ENCODE measurements at regions not wholly inside any gene's neighbourhood (a gene's known extent, or its start where the extent isn't known, plus 50 kb on each side); places are given as distances from the start of the nearest gene placed in this dataset.

DNA sequence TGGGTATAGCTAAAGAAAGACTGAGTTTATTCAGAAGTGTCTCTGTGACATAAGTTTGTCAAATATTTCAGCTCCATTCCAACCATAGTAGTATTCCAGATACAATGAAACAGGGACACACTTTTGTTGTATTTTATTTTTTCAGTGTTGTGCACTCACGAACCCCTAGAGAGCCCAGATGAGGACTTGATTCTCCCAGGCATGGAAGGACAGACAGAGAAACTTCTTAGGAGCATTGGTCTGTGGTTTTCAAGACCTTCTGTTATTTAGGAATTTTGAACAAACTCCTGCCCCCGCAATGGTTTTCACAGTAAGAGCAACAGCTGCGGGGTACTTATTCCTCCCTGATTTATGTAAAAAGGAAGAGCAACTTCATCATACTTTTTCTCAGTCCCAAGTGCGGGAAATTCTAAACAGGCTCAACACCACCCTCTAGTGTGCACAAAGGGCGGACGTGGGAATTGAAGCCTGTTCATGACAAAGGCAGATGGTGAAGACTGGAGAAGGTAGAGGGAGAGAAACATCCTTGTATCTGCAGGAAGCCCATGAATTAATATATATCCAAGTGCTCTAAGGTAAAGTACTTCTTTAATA lies 147.6 kb downstream of the PAH start:
- WGBS, 2 experiments (ENCODE audit: extremely low coverage in 1 of 2, insufficient coverage in 1 of 2, insufficient read length in 1 of 2, insufficient replicate concordance in 2 of 2, low coverage in 1 of 2, low lambda C conversion rate in 2 of 2, missing lambda C conversion rate in 1 of 2), result 22% methylated on average over 6 of the region's 6 CpGs; no CpG with 5 or more reads in 1 of the 2 experiments
- Histone ChIP-seq H3K4me1 (replicated peaks in 1 of 4; ENCODE audit: control insufficient read depth in 3 of 4, insufficient read depth in 4 of 4, low read length in 3 of 4) (no peaks in the 10 kb centered on the region), H2BK5ac (ENCODE audit: low read depth, low read length) (no peak overlapping the region), H3K4me3 (ENCODE audit: extremely low read depth in 1 of 4, insufficient read depth in 2 of 4, low read depth in 3 of 4, low read length in 4 of 4) (no peak overlapping the region), H3K4me2 (ENCODE audit: insufficient read depth in 1 of 2, low read depth in 2 of 2, low read length in 2 of 2) (no peak overlapping the region), H3K56ac (replicated peaks; ENCODE audit: insufficient read length, low read depth, low read length) (no peak overlapping the region), H2AK5ac (ENCODE audit: low read depth, low read length) (no peak overlapping the region), H2BK12ac (ENCODE audit: low read depth, low read length) (no peak overlapping the region), H4K5ac (ENCODE audit: insufficient read length, low read depth, low read length) (no peak overlapping the region), H3K23me2 (ENCODE audit: low read depth, low read length) (no peaks in the 10 kb centered on the region; the same call in 1 of the 2 replicates), H3K18ac (ENCODE audit: extremely low read depth, low read length) (no peak overlapping the region), H3K14ac (ENCODE audit: insufficient read length) (no peak overlapping the region), H3K9me3 (ENCODE audit: insufficient read depth in 2 of 2, low read depth in 1 of 2, low read length in 1 of 2) (no peaks in the 10 kb centered on the region), H3K23ac (ENCODE audit: insufficient read length) (no peak overlapping the region), H2BK120ac (replicated peaks; ENCODE audit: low read depth, low read length) (no peak overlapping the region), H2AFZ (ENCODE audit: low read length) (0 out of 2 replicates have a peak overlapping the region, but pooled peaks have one; percentile 34), H4K8ac (ENCODE audit: extremely low read depth, insufficient read depth, low read length) (no peak overlapping the region), H3K9ac (replicated peaks in 1 of 4; ENCODE audit: extremely low read depth in 1 of 4, low read depth in 3 of 4, low read length in 3 of 4) (no peak overlapping the region), H3K79me2 (ENCODE audit: control insufficient read depth in 1 of 2, insufficient read depth in 2 of 2, low read length in 2 of 2) (no peaks in the 10 kb centered on the region), H4K91ac (replicated peaks; ENCODE audit: insufficient read length, low read length) (no peak overlapping the region), H2BK20ac (ENCODE audit: low read length) (no peak overlapping the region), H4K20me1 (replicated peaks in 1 of 2; ENCODE audit: control insufficient read depth in 1 of 2, insufficient read depth in 2 of 2, low read length in 2 of 2) (no peaks in the 10 kb centered on the region), H3K36me3 (ENCODE audit: control insufficient read depth in 2 of 4, insufficient read depth in 4 of 4, low read length in 3 of 4) (no peaks in the 10 kb centered on the region), H2BK15ac (ENCODE audit: low read length) (no peak overlapping the region), H3K27me3 (replicated peaks in 1 of 4; ENCODE audit: control insufficient read depth in 3 of 4, extremely low read depth in 1 of 4, insufficient read depth in 3 of 4, low read length in 3 of 4) (no peaks in the 10 kb centered on the region), H3K4ac (replicated peaks; ENCODE audit: insufficient read length, low read depth, low read length) (no peak overlapping the region), H3K27ac (ENCODE audit: low read depth, low read length) (no peak overlapping the region), H3K79me1 (ENCODE audit: low read depth, low read length) (no peaks in the 10 kb centered on the region)
- POLR2A ChIA-PET (ENCODE audit: partially characterized antibody), result no interaction called here
- CTCF ChIA-PET (ENCODE audit: partially characterized antibody), result interaction anchor here (0.7 to 2.4 kb wide), 27 partner anchors 8 to 855 kb away, joined by 3 to 10 read pairs (median 4); no protein-coding TSS in a partner anchor
- peak; percentile 10 to 70 for DNase-seq (ENCODE audit: low read depth in 1 of 2, low spot score in 2 of 2)
- peak; percentile 81 for FAIRE-seq
- peak; percentile 85 to 88 for TF ChIP-seq RAD21 (IDR thresholded peaks at IDR 0.05 in 1 of 2, conservative IDR thresholded peaks at IDR 0.05 in 1 of 2; ENCODE audit: low read depth in 2 of 2, low read length in 2 of 2)
- no peak for TF ChIP-seq ZNF274 (IDR thresholded peaks at IDR 0.05; ENCODE audit: borderline replicate concordance, extremely low read depth, low read length)
- TF ChIP-seq NANOG (IDR thresholded peaks at IDR 0.05; ENCODE audit: insufficient read depth, low read depth, low read length, poor library complexity, severe bottlenecking), result no peak
- TF ChIP-seq, protein P1, sequence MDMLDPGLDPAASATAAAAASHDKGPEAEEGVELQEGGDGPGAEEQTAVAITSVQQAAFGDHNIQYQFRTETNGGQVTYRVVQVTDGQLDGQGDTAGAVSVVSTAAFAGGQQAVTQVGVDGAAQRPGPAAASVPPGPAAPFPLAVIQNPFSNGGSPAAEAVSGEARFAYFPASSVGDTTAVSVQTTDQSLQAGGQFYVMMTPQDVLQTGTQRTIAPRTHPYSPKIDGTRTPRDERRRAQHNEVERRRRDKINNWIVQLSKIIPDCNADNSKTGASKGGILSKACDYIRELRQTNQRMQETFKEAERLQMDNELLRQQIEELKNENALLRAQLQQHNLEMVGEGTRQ (IDR thresholded peaks at IDR 0.05; ENCODE audit: low read length), result no peak
- TF ChIP-seq EP300 (IDR thresholded peaks at IDR 0.05; ENCODE audit: borderline replicate concordance in 1 of 2, low read depth in 2 of 2, low read length in 2 of 2), result no peak
- TF ChIP-seq HDAC2 (IDR thresholded peaks at IDR 0.05; ENCODE audit: borderline replicate concordance in 1 of 2, low read depth in 2 of 2, low read length in 2 of 2), result no peak
- no peak for TF ChIP-seq CEBPB (IDR thresholded peaks at IDR 0.05; ENCODE audit: low read depth, low read length)
- TF ChIP-seq POU5F1 (IDR thresholded peaks at IDR 0.05; ENCODE audit: low read depth, low read length), result no peak
- TF ChIP-seq TAF7 (optimal IDR thresholded peaks at IDR 0.05; ENCODE audit: borderline replicate concordance, low read depth, low read length), result no peak
- no peak for TF ChIP-seq BRCA1 (IDR thresholded peaks at IDR 0.05; ENCODE audit: low read depth, low read length)

Data from H1 (cell line).